ENCODE measurements at regions not wholly inside any gene's neighbourhood (a gene's known extent, or its start where the extent isn't known, plus 50 kb on each side); places are given as distances from the start of the nearest gene placed in this dataset.

DNA sequence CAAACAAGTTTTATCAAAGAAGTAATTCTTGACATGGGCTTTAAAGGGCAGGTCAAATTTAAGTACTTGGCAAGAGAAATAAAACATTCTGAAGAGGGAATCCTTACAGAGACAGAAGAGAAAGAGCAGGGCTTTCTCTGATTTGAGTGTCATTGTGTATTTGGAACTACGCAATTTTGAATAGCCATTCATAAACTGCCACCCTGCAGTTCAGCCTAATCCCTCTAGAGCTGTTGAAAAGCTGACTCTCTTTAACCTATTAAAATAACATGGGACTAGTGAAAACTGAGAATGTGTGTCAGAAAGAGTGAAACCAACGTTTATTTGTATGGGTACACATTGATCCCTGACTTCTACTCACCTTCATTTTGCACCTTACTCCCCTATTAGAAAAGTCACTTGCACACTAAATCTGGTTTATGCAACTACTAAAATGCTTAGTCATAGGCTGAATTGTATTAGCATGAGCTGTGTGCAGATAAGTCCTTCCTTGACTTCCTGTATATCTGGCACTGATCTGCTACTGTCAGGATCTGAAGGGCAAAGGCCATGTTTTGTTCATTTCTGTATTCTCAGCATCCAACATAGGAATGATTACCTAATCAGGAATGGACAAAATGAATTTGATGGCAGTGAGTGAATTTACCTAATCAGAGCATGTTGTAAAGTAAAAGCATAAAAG is 458.9 kb downstream of the NOVA1 start:
- H3K36me3 ChIP-seq, result no peaks in the 10 kb centered on the region
- TF ChIP-seq POLR2AphosphoS5 (IDR thresholded peaks at IDR 0.05) (no peak), POLR2A (IDR thresholded peaks at IDR 0.05; ENCODE audit: low read depth) (no peak), EP300 (IDR thresholded peaks at IDR 0.05) (no peak)
- TF ChIP-seq, protein P1, sequence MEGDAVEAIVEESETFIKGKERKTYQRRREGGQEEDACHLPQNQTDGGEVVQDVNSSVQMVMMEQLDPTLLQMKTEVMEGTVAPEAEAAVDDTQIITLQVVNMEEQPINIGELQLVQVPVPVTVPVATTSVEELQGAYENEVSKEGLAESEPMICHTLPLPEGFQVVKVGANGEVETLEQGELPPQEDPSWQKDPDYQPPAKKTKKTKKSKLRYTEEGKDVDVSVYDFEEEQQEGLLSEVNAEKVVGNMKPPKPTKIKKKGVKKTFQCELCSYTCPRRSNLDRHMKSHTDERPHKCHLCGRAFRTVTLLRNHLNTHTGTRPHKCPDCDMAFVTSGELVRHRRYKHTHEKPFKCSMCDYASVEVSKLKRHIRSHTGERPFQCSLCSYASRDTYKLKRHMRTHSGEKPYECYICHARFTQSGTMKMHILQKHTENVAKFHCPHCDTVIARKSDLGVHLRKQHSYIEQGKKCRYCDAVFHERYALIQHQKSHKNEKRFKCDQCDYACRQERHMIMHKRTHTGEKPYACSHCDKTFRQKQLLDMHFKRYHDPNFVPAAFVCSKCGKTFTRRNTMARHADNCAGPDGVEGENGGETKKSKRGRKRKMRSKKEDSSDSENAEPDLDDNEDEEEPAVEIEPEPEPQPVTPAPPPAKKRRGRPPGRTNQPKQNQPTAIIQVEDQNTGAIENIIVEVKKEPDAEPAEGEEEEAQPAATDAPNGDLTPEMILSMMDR (IDR thresholded peaks at IDR 0.05), result no peak
- H3K4me1 ChIP-seq, result no peaks in the 10 kb centered on the region
- no peaks in the 10 kb centered on the region for H3K27me3 ChIP-seq
- no peak overlapping the region for H3K4me3 ChIP-seq
- DNase-seq (ENCODE audit: extremely low spot score), result no peak
- peaks cover 0 to 4% (median 0%) of the 10 kb centered on the region in 4 donors for H3K9me3 ChIP-seq
- H3K27ac ChIP-seq (replicated peaks in 1 of 4), result no peak overlapping the region
- intact Hi-C loops (cut with DNase I), result no loop called here
- 56% methylated on average over 2 of the region's 2 CpGs for WGBS

DNA sequence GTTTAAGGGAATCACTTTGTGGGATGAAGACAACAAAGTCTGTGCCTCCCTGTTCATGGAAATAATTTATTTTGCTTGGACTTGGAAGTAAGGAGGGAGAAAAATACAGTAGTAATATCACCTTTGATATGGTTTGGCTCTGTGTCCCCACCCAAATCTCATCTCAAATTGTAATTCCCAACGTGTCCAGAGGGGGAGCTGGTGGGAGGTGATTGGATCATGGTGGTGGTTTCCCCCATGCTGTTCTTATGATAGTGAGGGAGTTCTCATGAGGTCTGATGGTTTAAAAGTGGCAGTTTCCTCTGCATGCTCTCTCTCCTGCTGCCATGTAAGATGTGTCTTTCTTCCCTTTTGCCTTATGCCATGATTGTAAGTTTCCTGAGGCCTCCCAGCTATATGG is 460.7 kb downstream of the NOVA1 start:
- TF ChIP-seq POLR2A (IDR thresholded peaks at IDR 0.05; ENCODE audit: low read depth), result no peak
- TF ChIP-seq, protein P1 (IDR thresholded peaks at IDR 0.05), result no peak
- TF ChIP-seq EP300 (IDR thresholded peaks at IDR 0.05), result no peak
- no peak for TF ChIP-seq POLR2AphosphoS5 (IDR thresholded peaks at IDR 0.05)
- intact Hi-C loops (cut with DNase I), result no loop called here
- WGBS, result 59% methylated on average over 1 of the region's 1 CpG
- DNase-seq (ENCODE audit: extremely low spot score), result no peak
- Histone ChIP-seq H3K4me1 (no peaks in the 10 kb centered on the region), H3K36me3 (no peaks in the 10 kb centered on the region), H3K4me3 (no peak overlapping the region), H3K9me3 (peaks cover 0 to 4% (median 0%) of the 10 kb centered on the region in 4 donors), H3K27me3 (no peaks in the 10 kb centered on the region), H3K27ac (replicated peaks in 1 of 4) (no peak overlapping the region)

DNA sequence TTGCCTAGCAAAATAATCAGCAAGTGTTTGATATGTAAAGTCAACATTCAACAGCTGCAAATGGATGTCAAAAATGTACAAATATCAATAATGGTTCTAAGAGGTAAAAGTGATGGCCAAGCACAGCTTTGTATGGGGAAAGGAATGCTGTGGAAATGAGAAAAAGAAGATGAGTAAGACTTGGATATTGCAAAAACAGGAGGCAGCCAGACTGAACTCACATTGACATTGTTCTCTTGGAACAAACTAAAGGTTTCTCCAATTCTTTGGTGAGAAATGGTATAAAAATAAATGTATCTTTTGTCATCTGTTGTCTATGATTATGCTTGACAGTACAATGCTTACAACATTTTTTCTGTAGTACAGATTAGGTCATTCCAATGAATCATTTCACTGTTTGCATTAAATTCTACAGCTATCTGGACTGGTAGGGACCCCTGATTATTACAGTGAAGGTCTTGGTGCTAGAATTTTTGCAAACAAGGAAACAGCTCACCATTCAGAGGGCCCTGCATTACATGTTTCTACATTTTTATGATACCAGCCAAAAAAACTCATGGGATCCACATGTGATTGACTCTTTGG is 465.7 kb downstream of the NOVA1 start:
- DNase-seq (ENCODE audit: extremely low spot score), result no peak
- Histone ChIP-seq H3K27me3 (no peaks in the 10 kb centered on the region), H3K9me3 (peaks cover 0 to 2% (median 0%) of the 10 kb centered on the region in 4 donors), H3K4me1 (no peaks in the 10 kb centered on the region), H3K36me3 (no peaks in the 10 kb centered on the region), H3K4me3 (no peak overlapping the region), H3K27ac (replicated peaks in 1 of 4) (no peak overlapping the region)
- intact Hi-C loops (cut with DNase I), result no loop called here
- TF ChIP-seq POLR2AphosphoS5 (IDR thresholded peaks at IDR 0.05), result no peak
- TF ChIP-seq POLR2A (IDR thresholded peaks at IDR 0.05; ENCODE audit: low read depth), result no peak
- no peak for TF ChIP-seq EP300 (IDR thresholded peaks at IDR 0.05)
- TF ChIP-seq, protein P1 (IDR thresholded peaks at IDR 0.05), result no peak

DNA sequence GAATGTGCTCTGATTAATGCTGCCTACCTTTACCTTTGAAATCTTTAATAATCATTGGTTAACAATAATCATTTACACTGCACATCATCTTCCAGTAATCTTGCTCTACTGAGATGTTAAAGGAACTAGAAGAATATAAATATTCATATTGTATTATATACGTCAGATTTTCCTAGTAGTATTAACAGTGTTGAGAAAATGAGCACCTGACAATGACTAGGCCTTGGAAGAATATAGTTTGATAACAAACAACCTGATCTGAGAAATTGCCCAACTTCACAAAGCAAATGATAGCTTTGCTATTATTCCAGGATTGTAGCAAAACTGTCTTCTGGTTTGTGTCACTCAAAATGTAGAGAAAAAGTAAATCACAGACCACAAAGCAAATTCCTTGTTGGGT is 467.1 kb downstream of the NOVA1 start:
- TF ChIP-seq POLR2AphosphoS5 (IDR thresholded peaks at IDR 0.05), result no peak
- TF ChIP-seq EP300 (IDR thresholded peaks at IDR 0.05), result no peak
- TF ChIP-seq POLR2A (IDR thresholded peaks at IDR 0.05; ENCODE audit: low read depth), result no peak
- TF ChIP-seq, protein P1 (IDR thresholded peaks at IDR 0.05), result no peak
- intact Hi-C loops (cut with DNase I), result no loop called here
- Histone ChIP-seq H3K4me3 (no peak overlapping the region), H3K36me3 (no peaks in the 10 kb centered on the region), H3K27ac (replicated peaks in 1 of 4) (no peak overlapping the region), H3K9me3 (no peaks in the 10 kb centered on the region), H3K27me3 (no peaks in the 10 kb centered on the region), H3K4me1 (no peaks in the 10 kb centered on the region)
- DNase-seq (ENCODE audit: extremely low spot score), result no peak
- WGBS, result 85% methylated on average over 1 of the region's 1 CpG

Measured in esophagus muscularis mucosa (tissue), 4 donors.